Kidney capillary endothelial cell (primary cell): ENCODE measurements at regions not wholly inside any gene's neighbourhood (a gene's known extent, or its start where the extent isn't known, plus 50 kb on each side); places are given as distances from the start of the nearest gene placed in this dataset.

Source experiments
- DNase-seq: peaks from one replicate; pipeline ENCODE4 v3.0.0-alpha.2; 2018; ENCODE audit warnings: low spot score

DNA sequence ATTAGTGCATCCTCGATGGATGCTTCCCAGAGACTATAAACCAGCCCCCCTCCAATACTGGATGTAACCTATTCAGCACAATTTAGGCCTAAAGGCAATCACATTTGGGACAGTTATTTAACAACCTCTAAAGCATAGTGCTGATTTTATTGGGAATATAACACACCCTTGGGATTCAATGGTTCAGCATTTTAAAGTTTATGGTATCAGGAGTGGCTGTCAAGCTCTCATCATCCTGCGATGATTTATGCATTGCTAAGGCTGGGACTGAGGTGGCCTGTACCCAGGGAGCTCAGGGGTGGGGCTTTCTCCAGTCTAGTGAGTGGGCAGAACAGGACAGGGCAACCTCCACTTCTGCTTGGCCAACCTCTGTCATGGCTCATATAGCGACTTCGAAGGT lies 464.9 kb downstream of the INHBA start:
- DNase-seq, result no peak

DNA sequence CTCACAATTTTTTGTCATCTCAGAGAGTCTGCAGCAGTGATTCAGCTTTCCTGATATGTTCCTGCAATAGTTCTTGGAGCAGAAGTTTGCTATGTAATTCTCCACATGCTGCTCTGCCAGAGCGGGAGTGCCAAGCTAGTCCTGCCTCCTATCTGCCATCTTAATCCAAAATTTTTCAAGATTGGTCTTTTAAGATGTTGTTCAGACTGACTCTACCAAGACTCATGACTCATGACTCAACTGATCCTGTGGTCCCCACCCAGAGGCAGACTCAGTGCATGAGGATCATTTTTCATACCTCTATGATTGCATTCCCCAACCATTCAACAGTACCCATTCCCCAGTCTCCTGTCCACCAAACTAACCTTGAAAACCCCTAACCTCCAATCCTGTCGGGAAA lies 470.8 kb downstream of the INHBA start:
- no peak for DNase-seq

DNA sequence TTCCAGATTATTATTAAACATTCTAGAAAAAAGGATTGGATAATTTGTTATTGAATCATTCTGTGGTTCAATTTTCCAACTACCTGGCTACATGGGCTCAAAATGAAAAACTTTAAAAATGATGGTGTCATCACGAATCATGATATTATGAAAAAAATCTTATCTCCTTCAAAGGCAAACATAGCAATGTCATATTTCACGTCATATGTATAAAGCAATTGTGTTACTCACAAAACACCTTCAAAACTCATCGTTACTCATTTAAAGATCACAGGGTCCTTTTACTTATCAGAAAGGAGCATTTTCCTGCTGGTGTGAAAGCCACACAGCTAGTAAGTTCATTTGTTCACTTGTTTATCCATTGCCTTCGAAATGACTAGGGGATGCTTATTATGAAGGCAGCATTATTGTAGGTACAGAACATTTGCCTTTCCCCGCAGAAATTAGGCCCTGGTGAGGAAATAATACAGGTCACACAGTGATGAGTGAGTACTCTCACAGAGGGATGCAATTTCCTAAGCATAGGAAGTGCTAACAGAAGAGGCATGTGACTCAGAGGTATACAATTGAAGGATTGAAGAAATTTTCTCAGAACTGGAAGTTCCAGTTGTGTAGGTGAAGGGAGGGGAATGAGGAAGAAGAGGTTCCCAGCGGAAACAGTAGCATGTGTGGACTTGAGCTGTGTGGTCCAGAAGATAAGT lies 478.7 kb downstream of the INHBA start:
- DNase-seq, result peak; percentile 21

DNA sequence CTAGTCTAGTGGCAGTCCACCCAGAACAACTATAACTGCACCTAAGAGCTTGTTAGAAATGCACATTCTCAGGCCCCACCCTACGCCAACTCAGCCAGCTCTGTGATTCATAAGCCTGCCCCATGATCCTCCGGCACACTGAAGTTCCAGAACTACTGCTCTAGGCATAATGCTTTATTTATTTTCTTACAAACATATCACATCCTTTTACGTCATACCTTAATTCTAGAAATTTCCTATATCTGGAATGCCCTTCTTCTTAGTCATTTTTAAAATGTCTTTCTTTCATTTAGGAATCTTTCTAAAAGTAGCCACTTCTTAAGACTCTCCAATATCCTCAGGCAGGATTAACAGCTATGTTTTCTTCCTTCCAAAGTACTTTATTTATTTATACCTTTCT lies 480.1 kb downstream of the INHBA start:
- DNase-seq, result no peak

DNA sequence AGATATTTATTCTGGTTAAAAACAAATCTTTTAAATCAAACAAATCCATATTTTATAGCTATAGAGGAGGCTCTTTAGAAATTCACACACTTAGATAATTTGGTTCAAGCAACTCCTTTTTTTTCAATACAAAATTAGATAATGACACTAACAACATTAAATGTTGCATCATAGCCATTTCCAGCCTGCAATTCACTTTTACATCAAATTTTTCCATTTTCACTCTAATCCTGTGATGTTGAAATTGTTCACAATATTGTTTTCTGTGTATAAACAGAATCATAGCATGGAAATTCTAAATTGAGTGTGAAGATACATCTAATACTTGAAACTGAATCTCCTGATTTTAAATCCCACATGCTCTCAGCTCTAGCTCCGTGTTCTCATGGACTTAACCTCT lies 482.6 kb downstream of the INHBA start:
- DNase-seq, result no peak

DNA sequence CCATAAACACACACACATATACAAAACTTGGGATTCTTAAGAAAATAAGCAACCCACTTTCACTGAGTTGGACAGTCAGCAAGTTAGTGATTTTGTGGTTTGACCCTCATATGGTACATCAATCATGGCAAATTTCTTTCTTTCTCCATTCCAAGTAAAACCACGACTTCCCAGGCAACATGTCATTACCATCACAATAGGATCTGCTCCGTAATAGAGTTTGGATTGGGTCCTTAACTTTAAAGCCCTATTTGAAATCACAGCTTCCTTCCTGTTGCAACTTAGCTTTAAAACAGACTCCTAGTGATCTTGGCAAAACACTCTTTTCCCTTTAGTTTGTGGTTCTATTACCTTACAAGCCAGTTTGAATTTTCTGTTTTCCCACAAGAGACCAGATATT lies 483.6 kb downstream of the INHBA start:
- DNase-seq, result no peak

DNA sequence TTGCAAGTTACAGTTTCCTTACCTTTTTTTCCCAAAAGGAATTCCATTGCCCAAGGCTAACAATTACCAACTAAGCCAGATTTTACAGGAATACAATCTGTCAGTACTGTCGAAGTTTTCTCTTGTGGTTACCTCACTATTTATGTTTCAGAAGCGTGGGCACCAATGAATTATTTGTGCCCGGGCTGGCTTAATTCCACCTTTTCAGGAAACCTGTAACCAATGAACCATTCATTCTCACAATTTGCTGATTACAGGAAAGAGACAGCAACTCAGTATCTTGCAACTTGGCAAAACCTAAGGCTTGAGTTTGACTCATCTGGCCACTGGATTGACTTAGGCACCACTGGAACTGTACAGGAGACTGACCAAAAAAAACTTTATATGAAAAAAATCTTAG lies 485.6 kb downstream of the INHBA start:
- no peak for DNase-seq

DNA sequence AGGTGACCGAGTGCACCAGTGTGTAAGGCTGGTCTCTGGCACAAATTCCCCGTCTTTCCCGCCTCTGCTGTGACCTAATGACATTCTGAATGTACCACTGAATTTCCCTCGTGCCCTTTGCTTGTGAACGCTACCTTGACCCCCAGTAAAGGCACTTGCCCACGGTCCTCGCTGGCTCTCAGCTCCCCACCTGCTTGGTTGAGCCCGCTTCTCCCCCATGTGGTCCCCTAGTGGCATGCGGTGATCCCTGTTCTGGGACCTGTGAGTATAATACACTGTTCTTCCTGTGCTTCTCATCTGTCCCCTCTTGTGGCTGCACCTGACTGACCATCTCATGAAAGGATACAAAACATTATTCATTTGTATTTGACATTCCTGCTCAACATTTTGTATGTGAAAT lies 495.7 kb downstream of the INHBA start:
- no peak for DNase-seq

DNA sequence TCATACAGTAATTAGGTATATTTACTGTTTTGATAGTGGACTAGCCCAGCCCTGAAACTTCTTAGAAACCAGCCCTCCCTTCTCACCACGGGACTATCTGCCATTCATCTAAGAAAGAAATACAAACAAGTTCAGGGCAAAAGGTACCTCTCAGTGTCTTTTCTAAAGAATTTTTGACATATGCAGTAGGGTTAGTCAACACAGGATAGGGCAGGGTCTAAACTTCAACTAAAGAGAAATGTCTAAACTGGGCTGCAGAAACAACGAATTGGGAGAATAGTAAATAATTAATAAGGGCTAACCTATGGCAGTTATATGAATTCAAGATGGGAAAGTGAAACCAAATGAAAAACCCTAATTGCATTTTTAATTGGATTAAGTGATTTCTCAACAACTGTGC lies 496.6 kb downstream of the INHBA start:
- DNase-seq, result no peak

DNA sequence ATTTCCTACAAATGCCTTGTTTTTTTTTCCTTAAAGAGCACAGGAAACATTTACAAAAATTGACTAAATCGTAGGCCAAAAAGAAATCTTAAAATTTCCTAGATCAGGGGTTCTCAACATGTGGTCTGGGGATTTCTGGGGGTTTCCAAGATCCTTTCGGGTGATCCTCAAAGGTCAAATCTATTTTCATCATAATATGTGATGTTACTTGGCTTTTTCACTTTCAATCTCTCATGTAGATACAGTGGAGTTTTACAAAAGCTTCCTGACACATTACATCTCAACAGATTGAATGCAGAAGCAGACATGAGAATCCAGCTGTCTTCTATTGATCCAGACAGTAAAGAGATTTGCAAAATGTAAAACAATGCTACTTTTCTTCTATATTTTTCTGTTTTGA lies 497.3 kb downstream of the INHBA start:
- no peak for DNase-seq

DNA sequence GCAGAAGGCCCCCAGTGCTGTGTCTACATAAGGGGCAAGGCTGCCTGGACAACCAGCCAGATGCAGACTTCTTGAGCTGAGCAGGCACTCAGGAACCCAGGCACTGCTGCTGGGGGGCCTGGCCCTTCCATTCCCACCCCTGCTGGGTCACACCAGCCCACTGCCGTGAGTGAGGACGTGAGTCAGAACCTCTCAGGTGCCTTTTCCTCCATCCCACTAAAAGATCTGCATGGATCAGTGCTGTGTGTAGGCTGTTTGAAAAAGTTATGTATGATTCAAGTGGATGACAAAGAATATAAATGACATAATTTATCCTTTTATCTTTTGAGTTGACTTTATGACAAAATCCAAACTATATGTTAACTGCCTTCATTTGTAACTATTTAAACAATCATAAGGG lies 499.3 kb downstream of the INHBA start:
- no peak for DNase-seq

DNA sequence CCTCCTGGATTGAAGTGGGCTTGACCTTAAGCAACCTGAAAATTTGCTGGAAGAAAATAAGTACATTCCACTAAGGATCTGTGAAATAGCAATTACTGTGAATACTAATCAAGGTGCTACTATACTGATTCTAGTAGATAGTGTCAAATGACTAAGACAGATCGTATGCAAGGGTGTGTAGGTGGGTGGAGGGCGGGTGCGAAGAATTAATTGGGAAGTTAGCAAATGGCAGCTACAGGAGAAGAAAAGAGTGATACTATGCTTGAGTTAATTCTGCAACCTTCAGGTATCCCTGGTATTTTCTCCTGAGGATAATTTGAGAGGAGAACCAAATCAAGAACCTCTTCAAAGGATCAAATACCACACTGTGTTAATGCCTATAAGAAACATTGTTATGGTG lies 501.9 kb downstream of the INHBA start:
- DNase-seq, result no peak

DNA sequence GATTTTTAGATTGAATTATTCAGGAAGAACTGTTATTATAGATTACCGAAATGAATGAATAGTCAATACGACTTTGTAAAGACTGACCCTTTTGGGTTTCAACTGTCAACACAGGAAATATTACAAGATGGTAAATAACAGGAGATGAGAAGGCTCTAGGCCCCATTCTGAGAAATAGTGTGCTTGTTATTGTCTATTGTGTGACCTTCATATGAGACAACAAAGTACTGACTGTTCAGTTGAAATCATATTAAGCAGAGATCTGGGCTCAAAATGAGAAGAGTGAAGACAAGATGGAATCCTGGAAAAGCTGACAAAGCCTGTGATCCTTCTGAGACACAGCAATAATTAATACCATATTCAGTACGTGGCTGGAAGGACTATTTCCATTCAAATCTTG lies 503.8 kb downstream of the INHBA start:
- no peak for DNase-seq

DNA sequence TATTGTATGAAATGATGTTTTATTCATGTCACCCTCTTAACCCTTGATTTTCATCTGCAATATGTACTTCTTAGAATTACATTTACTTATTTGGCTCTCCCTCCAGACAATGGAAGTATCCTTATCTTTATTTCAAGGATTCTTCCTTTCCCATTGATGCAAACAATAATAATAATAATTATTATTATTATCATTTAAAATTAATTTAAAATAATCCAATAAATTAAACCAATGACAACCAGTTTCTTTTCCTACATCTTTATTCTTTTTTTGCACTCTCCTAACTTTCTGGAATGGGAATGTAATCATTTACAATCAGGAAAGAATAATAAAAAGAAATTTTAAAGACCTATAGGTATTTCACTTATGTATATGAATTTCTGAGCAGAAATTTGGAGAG lies 504.4 kb downstream of the INHBA start:
- DNase-seq, result no peak

DNA sequence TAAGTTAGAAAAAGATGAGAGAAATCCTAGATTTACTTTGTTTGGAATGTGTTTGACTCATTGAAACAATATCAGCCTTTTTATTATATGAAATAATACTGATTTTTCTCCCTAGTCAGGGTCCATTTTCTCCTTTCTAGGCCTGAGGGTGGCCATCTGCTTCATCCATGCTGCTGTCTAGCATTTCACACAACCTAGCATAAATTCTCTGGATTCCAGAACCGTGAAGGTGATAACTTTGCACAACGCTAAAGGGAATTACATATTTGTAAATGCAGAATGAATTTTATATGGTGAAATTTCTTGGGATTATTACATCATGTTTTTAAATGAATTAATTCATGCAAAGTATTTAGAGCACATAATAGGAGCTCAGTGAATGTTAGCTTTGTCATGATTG lies 505.1 kb downstream of the INHBA start:
- no peak for DNase-seq

DNA sequence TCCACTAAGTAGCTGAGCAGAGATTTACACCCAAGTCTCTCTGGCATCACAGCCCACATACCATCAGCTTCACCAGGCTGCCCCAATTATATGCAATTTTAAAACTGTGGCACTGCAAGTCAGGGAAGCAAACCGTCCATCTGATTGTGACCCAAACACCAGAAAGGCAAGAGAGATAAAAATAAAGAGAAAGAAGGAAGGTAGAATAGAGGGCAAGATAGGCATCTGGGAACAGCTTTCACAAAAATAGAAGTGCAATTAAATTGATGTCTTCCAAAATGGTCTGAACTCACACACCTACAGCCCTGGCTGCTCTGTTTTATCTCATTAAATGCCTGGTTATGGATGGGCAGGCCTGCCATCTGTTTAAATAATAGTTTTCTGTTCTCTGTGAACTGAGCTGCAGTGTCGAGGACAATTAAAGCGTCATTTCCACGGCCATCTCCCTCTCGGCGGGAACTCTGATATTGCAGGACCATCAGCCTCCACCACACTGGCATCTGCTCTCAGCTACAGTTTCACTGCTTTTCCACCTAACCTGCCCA lies 509.1 kb downstream of the INHBA start:
- DNase-seq, result no peak

DNA sequence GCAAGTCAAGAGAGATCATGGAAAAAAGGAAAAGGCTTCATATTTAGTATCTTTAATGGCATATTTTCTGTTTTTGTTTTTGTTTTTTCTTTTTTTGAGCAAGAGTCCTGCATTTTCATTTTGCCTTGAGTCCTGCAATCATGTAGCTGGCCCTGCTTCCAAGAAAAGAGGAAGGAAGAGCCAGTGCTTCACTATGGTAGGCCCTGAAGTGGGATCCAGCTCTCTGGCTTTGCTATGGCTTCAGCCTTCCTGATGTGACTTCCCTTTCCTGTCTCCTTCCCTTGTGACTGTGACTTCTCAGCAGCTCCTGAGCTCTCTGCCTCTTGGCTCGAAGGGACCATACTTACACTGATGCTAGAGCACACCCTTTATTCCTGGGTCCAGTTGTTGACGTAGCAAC lies 512.3 kb downstream of the INHBA start:
- peak; percentile 57 for DNase-seq

DNA sequence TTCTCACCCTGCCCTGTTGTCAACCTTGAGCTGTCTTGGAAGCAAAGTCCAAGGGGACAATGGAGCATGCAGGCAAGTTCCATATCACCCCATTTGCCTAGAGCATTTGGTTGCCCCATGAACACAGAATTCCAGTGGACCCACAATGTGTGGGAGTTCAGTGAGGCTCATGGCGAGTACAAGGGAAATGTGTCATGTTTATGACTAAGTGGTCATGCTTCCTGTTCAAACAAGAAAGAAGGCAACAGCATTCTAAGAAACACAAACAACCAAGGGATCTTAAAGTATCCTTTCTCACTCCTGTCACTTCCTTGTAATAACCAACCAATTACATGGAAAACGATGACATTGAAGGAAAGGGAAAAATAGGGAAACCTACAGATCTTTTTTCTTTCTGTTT lies 513.0 kb downstream of the INHBA start:
- peak; percentile 92 for DNase-seq

DNA sequence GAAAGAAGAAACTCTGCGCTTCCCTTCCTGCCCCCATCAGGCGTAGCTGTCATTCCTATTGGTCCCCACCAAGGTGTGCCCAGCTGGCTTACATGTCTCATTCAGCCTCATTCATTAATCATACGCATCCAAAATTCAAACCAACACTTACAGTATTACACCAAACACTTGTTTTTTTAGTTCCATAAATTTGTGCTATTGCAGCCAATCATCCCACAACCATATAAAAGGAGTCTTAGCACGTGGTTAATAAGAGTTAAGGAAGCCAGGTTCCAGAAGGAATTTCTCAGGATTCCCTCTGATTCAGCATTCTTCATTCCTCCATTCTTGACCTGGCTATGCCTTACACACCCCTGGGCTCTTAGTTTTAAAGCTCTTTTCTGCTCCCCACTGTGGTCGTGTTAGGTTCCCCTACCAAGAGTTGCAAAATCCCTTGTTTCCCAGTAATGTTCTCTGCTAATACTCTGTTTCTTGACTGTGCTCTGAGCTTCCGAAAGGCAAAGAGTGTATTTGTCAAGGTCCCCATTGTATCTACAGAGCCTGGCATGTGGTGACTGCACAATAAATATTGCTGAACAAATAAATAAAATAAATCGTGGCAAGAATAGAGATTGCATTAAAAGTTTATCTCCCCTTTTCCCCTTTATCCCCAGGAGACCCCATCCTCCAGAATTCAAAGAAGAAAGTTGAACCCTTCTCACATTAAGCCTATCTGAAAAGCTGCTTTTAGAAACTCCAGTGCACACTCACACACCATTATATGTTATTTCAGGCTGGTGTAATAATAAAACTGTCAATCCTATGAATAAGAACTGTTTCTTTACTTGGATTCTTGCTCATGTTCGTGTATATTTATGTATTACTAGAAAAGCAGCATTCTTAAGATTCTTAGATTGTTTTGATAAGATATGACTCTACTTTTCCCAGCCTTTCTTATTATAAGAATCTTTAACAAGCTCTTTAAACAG lies 514.4 kb downstream of the INHBA start:
- peak; percentile 53 for DNase-seq

DNA sequence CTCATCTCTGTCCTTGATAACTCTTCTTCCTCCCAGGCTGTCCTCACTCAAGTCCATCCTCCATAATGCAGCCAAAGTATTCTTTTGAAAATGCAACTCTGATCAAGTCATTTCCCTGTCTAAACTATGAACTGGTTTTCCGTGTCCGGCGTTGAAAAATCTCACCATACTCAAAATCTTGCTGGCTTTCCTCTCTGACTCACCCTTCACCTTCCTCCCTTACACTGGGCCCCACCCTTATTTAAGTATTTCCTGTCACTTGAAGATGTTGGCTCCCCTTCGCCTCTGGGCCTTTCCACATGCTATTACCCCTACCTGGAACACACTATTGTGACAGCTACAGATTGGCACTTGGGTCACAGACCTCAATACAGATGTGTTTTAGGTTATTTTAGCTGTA lies 515.6 kb downstream of the INHBA start:
- DNase-seq, result peak; percentile 13

DNA sequence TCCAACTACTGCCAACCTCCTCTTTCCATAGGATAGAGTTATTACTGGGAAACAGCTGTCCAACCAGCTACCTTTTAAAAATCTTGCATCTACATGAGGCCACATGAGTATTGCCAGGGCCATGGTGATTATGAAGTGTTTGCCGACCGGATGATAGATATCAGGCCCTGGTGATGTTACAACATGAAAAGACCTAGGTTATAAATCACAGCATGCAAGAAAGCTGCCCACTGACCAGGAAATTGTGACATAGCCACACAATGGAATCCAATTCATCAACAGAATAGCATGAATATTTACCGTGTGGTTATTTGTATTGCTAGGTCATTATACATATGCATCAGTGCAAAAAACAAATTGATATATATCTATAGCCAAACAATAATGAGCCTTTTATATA lies 517.0 kb downstream of the INHBA start:
- DNase-seq, result no peak

DNA sequence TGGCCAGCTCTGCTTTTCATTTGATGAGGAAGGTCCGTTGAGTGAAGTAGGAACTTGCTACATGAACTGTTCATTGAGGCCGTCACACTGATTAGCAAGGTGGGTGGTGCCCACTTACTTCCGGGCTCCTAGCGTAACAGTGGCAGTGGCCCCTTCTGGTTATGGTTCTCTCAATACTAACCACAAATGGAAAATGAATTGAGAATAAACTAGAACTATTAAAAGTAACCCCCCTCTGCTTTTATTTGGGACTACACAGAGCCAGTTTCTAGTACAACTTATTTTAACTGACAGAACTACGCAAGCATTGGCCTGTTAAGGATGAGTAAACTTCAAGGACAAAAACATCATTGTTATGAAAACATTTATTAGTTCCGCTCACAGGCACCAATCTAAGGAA lies 519.1 kb downstream of the INHBA start:
- DNase-seq, result no peak

DNA sequence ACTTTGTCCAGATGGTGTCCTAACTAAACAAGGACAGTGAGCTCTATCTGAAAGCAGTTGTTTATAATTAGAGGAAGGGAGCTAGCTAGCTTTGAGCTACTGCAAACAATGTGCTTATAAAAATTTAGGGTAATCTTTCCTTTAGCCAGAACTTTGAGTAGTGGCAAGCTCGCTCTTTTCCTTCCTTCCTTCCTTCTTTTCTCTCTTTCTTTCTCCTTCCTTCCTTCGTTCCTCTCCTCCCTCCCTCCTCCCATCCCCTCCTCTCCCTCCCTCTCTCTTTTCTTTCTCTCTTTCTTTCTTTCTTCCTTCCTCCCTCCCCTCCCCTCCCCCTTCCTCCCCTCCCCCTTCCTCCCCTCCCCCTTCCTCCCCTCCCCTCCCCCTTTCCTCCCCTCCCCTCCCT lies 520.1 kb downstream of the INHBA start:
- DNase-seq, result no peak
